MCF 10A (cell line): ENCODE measurements at regions not wholly inside any gene's neighbourhood (a gene's known extent, or its start where the extent isn't known, plus 50 kb on each side); places are given as distances from the start of the nearest gene placed in this dataset.

Source experiments
- BruUV-seq: library from RNA; stranded (reverse); fragments of 400-500 nt; replicated peaks from 2 replicates; lab custom pipeline; 2021; lab: Mats Ljungman, UMichigan
- CTCF ChIA-PET: fragments of 300-600 bp; sonication (Branson Sonifier 250); formaldehyde crosslinking; extraction: SDS; loops from one replicate; lab custom pipeline; 2021; ENCODE audit warnings: antibody characterized with exemption, inconsistent platforms; lab: Yijun Ruan, JAX
- POLR2A ChIA-PET: fragments of 300-600, 350-650 bp; sonication (Branson Sonifier 250); formaldehyde crosslinking; extraction: SDS; loops from one replicate; lab custom pipeline; 2020; ENCODE audit warnings: antibody characterized with exemption, inconsistent platforms; lab: Yijun Ruan, JAX
- DNase-seq: peaks from one replicate; pipeline ENCODE4 v3.0.0-alpha.2; 2018; ENCODE audit not compliant: unreplicated experiment
- H3K27ac Mint-ChIP-seq: one replicate; pipeline ENCODE4 v1.8.0; 2022; ENCODE audit warnings: mild to moderate bottlenecking, low read depth, mixed read lengths; ENCODE audit not compliant: unreplicated experiment
- H3K27me3 Mint-ChIP-seq: one replicate; pipeline ENCODE4 v1.8.0; 2022; ENCODE audit warnings: mixed read lengths; ENCODE audit not compliant: insufficient read depth, unreplicated experiment
- H3K36me3 Mint-ChIP-seq: one replicate; pipeline ENCODE4 v1.8.0; 2022; ENCODE audit warnings: mild to moderate bottlenecking, moderate library complexity, mixed read lengths; ENCODE audit not compliant: insufficient read depth, unreplicated experiment
- H3K4me1 Mint-ChIP-seq: one replicate; pipeline ENCODE4 v1.8.0; 2022; ENCODE audit warnings: mixed read lengths; ENCODE audit not compliant: insufficient read depth, unreplicated experiment
- H3K4me3 Mint-ChIP-seq: one replicate; pipeline ENCODE4 v1.8.0; 2022; ENCODE audit warnings: mild to moderate bottlenecking, moderate library complexity, mixed read lengths; ENCODE audit not compliant: unreplicated experiment
- H3K9me3 Mint-ChIP-seq: one replicate; pipeline ENCODE4 v1.8.0; 2022; ENCODE audit warnings: mixed read lengths; ENCODE audit not compliant: unreplicated experiment
- intact Hi-C: fragments of 100-400 bp; cut with micrococcal nuclease; formaldehyde crosslinking; loops from 2 replicates; pipeline ENCODE4 v1.14.1; 2022
- TF ChIP-seq, protein P1 (sequence below): fragments of 200-600 bp; IDR thresholded peaks from one replicate; pipeline ENCODE4 v1.8.0; 2022; ENCODE audit warnings: antibody characterized with exemption, mild to moderate bottlenecking; ENCODE audit not compliant: unreplicated experiment

DNA sequence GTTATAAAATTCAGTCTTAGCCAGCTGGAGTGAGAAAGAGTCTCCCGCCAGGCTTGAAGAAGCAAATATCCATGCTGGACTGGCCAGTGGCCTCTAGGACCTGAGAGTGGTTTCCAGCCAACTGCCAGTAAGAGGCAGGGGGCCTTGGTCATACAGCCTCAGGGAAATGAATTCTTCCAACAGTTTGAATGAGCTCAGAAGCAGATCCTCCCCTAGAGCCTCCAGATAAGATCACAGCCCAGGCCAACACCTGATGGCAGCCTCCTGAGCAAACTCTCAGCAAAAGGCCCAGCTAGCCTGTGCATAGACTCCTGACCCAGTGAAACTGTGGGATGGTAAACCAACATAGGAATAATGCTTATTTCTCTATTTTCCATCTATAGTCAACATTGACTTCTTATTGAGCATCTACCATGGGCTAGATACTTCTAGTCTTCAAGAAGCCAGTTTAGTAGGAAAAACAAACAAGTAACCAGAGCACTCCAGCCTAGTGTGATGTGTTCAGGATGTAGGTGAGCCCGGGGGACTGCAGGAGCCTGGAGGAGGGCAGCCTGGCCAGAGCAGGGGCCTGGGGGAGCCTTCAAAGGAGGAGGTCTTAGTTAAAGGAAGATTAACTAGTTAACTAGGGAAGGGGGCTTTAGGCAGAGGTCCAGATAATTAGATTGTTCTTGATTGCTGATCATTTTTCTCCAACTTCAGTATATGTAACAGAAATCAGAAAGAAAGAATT, 115.4 kb upstream of the ADO start:
- ChIA-PET CTCF (no interaction called here), POLR2A (no interaction called here)
- TF ChIP-seq, protein P1, sequence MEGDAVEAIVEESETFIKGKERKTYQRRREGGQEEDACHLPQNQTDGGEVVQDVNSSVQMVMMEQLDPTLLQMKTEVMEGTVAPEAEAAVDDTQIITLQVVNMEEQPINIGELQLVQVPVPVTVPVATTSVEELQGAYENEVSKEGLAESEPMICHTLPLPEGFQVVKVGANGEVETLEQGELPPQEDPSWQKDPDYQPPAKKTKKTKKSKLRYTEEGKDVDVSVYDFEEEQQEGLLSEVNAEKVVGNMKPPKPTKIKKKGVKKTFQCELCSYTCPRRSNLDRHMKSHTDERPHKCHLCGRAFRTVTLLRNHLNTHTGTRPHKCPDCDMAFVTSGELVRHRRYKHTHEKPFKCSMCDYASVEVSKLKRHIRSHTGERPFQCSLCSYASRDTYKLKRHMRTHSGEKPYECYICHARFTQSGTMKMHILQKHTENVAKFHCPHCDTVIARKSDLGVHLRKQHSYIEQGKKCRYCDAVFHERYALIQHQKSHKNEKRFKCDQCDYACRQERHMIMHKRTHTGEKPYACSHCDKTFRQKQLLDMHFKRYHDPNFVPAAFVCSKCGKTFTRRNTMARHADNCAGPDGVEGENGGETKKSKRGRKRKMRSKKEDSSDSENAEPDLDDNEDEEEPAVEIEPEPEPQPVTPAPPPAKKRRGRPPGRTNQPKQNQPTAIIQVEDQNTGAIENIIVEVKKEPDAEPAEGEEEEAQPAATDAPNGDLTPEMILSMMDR: no peak
- Mint-ChIP-seq H3K27ac (no peak overlapping the region), H3K4me3 (no peak overlapping the region), H3K4me1 (no peaks in the 10 kb centered on the region), H3K36me3 (no peaks in the 10 kb centered on the region), H3K27me3 (no peaks in the 10 kb centered on the region), H3K9me3 (peaks cover 18% of the 10 kb centered on the region)
- intact Hi-C loops: no loop called here
- DNase-seq: no peak
- no TSS peak for BruUV-seq

DNA sequence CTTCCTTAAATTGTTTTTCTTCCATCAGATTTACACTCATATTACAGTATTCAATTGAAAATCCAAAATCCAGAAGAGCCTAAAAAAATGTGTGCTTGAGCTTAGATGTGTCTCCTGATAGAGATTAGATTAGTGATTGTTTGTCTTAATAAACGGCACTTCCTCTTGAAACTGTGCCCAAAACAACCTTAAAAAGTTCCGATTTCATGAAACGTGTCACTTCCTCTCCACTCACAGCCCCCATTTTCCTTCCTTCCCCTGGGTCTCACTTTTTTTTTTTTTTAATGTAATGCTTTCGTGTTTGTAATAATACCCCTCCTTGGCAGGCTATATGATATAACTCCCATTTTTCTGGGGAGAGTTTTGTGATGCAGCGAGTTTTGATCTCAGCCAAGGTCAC, 114.8 kb upstream of the ADO start:
- H3K4me3 Mint-ChIP-seq: no peak overlapping the region
- BruUV-seq: no TSS peak
- H3K9me3 Mint-ChIP-seq: peaks cover 15% of the 10 kb centered on the region
- CTCF ChIA-PET: no interaction called here
- no peak for DNase-seq
- intact Hi-C loops: no loop called here
- H3K4me1 Mint-ChIP-seq: no peaks in the 10 kb centered on the region
- H3K27ac Mint-ChIP-seq: no peak overlapping the region
- TF ChIP-seq, protein P1: no peak
- H3K27me3 Mint-ChIP-seq: no peaks in the 10 kb centered on the region
- H3K36me3 Mint-ChIP-seq: no peaks in the 10 kb centered on the region
- POLR2A ChIA-PET: no interaction called here

DNA sequence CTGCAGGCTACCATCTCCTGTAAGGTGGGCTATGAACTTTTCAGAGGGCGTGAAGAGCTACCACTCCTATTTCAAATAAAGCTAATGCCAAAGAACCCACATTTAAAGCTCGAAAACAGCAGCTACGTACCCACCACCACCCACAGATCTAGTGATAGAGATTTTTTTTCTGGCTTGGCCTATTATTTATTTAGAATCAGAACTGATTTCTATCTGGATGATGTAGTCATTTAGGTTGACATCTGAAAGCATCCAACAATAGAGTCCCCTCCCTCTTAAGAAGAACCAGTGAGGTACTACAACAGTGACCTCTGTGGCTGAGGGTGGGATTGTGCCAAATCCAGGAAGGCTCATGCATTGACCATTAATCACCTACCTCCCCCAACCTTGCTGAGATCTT, 113.8 kb upstream of the ADO start:
- POLR2A ChIA-PET: no interaction called here
- Mint-ChIP-seq H3K4me1 (no peaks in the 10 kb centered on the region), H3K27ac (no peak overlapping the region), H3K27me3 (no peaks in the 10 kb centered on the region), H3K9me3 (peaks cover 13% of the 10 kb centered on the region), H3K4me3 (no peak overlapping the region), H3K36me3 (no peaks in the 10 kb centered on the region)
- TF ChIP-seq, protein P1: no peak
- intact Hi-C loops: no loop called here
- no TSS peak for BruUV-seq
- DNase-seq: no peak
- CTCF ChIA-PET: interaction anchor here (0.6 kb wide), 2 partner anchors 20 to 75 kb away, joined by 3 to 4 read pairs; no protein-coding TSS in a partner anchor

DNA sequence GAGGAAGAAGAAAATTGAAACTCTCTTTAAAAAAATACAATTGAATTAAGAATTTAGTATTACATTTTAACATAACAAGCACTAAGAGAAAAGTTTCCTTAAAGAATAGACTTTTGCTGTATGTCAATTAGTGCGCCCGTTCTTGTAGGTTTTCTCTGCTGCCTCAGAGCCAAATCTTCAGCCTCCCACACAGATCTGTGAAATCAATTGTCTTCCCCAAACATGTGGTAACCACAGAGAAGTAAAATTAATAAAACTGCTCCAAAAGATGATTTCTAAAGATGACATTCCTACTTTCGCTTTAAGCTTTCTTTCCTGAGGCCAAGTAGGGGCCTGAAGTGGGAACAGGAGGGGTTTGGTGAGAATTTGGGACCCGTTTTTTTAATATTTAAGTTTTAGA, 113.2 kb upstream of the ADO start:
- no peaks in the 10 kb centered on the region for H3K4me1 Mint-ChIP-seq
- H3K36me3 Mint-ChIP-seq: no peaks in the 10 kb centered on the region
- no TSS peak for BruUV-seq
- H3K4me3 Mint-ChIP-seq: no peak overlapping the region
- ChIA-PET CTCF (no interaction called here), POLR2A (no interaction called here)
- DNase-seq: no peak
- no peak overlapping the region for H3K27ac Mint-ChIP-seq
- H3K27me3 Mint-ChIP-seq: no peaks in the 10 kb centered on the region
- intact Hi-C loops: no loop called here
- peaks cover 7% of the 10 kb centered on the region for H3K9me3 Mint-ChIP-seq
- TF ChIP-seq, protein P1: no peak
